HG03108 (cell line): ENCODE measurements at regions not wholly inside any gene's neighbourhood (a gene's known extent, or its start where the extent isn't known, plus 50 kb on each side); places are given as distances from the start of the nearest gene placed in this dataset.
"Not testable (repeated sequence)": the region's sequence is repeated elsewhere in the genome, so short reads cannot be mapped to it uniquely, and the experiment has no call there.

Source experiments
- ATAC-seq: cut with Tn5 transposase; IDR thresholded peaks from one replicate; pipeline ENCODE4 v1.9.1; 2021; ENCODE audit warnings: moderate library complexity; ENCODE audit not compliant: unreplicated experiment

DNA sequence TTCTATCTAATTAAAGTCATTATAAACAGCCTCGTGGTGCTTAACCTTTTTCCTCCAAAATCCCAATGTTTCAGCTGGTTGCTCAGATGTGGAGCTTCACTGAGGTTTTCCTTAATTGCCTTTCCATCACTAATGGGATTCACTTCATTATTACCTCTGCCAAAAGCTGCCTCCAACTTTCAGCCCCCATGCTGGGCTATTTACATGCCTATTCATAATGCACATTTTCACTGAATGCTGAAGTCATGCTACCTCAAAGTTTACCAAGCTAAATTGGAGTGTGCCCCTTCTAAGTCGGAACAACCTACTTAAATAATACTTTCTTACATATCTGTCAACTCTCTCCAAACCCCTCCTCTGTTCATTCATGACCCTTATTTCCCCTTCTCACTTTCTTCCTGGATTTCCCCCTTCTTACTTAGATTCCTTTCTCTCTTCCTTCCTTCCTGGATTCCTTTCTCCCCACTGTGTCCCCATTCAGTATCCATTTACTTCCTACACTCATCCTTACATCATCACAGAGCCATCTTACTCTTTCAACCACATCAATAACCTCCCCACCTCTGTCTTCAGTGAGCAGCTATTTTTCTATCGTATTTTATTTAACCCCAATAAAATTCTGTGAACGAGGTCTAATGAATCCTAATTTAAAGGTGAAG, 887.3 kb upstream of the TENM4 start:
- no peak for ATAC-seq

DNA sequence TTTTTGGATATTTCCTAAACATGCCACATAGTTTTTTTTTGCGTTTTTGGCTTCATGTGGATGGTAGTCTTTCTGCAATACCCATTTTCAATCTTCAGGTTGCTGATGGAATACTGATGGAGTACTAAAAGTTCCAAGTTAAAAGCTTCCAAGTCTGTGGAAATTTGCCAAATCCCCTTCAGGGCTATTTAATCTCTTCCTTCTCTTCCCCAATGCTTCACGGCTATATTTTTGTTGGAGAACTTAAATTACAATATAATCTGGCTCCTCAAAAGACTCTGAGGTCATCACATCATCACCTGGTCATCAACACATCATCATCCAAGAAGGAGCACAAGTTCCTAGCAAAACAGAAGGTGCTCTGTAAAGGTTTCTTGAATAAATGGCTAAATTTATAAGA, 881.0 kb upstream of the TENM4 start:
- ATAC-seq, result no peak

DNA sequence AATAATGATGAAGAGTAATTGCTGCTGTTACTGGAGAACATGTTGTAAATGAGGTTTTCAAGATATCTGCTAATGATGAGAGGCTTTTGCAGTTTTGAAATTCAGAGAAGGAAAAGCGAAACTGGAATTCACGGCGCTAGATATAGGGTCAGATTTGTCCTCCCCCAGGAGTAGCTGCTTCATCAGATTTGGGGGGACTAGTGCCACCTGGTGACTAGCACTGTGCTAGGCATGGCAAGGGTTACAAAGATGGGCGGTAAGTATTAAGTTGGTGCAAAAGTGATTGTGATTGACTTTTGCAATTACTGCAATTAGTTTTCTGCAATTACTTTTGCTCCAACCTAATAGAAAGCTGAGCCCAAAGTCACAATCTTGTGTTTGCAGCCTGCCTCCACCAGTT, 879.9 kb upstream of the TENM4 start:
- ATAC-seq, result no peak

DNA sequence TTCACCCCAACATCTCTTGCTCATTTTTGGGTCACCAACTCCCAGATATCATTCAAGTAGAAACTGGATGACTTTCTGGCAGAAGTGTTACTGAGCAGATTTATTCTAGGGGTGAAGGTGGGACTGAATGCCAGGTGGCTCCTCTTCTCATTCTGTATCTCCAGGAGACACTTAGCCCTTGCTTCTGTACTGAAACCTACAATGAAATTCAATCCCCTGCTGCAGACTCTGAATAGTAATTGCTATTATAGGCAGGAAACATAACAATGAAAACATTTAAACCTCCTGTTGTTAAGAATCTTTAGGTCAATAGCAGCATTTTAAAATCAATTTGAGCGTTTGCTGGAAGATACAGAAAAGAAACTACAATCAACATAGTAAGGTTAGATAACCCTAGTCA, 879.4 kb upstream of the TENM4 start:
- ATAC-seq, result no peak

DNA sequence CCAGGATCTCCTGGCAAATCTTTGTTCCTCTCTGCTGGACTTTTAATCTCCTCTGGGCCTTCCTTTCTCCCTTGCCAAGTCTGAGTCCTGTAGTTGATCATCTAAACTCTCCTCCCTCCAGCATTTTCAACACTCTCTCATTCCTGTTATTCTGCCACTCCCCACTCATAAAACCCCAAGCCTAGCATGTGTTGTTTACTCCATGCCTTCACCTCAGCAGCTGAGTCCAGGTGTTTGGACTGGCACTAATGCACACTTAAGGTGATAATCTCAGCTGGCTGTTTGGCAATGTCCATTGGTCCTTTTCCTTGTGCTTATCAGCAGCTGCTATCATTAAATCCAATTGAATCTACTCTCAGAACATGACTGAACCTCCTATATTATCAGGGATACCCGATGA, 876.8 kb upstream of the TENM4 start:
- ATAC-seq, result no peak

DNA sequence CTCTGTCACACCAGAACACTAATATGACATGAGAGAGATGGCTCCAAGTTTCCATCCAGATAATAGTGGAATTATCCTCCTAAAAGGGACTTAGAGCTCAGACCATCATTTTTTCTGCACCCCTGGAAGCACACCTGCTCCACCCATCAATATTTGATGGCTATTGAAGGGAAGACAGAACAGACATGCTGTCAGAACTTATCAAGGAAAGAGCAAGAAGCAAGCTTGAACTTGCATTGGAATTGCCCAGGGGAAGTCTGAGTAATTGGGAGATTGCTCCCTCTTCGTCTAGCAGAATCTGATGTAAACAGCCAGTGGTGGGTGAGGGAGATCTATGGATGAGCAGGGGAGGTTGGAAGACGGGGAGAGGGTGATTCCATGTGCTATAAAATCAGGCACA, 874.4 kb upstream of the TENM4 start:
- ATAC-seq, result no peak

DNA sequence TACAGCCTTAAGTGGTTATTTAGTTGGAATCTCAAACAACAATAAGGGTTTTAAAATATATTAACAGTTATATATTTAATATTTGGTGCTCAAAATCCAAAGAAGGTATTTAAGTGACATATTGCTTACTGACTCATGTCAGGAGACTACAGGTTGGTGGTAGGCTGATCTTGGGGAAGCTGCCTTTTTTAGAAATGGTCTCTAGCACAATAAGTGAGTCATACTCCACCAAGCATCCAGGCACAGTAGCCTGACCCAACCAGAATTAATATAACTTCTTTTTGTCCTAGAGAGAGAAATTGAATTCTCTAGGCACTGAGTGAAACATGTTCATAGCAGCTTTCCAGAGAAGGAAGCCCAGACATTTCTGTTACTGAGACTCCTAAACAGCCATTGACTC, 868.5 kb upstream of the TENM4 start:
- no peak for ATAC-seq

DNA sequence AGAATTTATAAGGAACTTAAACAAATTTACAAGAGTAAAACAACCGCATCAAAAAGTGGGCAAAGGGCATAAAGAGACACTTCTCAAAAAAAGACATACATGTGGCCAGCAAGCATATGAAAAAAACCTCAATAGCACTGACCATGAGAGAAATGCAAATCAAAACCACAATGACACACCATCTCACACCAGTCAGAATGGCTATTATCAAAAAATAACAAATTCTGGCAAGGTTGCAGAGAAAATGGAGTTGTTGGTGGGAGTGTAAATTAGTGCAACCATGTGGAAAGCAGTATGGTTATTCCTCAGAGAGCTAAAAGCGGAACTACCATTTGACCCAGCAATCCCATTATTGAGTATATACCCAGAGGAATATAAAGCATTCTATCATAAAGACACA, 866.8 kb upstream of the TENM4 start:
- ATAC-seq, result no peak

DNA sequence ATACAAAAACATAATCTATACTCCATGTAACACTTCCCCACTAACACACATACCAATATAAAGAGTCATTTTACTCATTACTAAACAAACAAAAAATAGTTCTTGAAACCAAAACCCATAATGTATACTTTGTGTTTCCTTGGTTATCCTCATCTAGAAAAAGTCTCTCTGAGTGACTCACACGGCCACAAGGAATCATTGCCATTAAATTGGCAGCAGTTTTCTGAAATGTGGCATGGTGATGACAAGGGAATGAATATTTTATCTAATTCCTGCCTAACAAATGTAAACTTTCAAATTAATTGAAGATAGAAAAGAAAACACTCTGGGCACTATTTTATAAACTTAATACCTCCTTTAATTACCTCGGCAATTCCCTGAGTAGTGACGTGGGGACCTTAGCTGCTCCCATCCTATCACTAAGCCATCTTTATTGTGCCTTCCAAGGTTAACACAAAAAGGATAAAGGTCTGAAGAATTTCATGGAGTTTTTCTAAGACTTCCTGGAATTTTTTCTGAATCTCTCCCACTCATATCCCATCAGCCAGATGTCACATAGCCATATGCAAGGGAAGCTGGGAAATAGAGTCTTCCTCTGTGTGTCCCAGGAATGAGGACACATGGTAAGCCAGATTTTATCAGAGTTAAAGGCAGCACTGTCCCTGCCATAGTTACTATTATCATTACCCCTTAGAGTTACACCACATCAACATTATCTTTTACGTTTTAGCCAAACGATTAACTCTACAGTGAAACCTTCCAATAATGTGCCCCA, 857.2 kb upstream of the TENM4 start:
- ATAC-seq, result no peak

DNA sequence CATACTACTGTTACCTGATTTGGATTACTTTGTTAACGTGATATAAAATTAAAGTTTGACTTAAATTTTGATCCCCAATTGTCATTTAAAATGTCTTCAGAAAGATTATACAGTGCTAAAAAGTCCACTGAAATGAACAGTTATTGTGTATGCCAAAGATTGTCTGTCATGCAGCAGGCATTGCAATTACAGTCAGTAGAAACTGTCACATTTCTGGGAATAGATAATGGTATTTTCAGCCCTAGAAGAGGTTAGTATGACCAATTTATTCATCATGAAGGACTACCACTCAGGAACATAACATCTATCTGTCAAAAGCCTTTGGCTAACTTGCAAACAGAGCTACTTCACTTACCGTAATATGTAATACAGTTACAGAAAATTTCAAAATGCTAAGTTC, 852.5 kb upstream of the TENM4 start:
- ATAC-seq, result no peak

DNA sequence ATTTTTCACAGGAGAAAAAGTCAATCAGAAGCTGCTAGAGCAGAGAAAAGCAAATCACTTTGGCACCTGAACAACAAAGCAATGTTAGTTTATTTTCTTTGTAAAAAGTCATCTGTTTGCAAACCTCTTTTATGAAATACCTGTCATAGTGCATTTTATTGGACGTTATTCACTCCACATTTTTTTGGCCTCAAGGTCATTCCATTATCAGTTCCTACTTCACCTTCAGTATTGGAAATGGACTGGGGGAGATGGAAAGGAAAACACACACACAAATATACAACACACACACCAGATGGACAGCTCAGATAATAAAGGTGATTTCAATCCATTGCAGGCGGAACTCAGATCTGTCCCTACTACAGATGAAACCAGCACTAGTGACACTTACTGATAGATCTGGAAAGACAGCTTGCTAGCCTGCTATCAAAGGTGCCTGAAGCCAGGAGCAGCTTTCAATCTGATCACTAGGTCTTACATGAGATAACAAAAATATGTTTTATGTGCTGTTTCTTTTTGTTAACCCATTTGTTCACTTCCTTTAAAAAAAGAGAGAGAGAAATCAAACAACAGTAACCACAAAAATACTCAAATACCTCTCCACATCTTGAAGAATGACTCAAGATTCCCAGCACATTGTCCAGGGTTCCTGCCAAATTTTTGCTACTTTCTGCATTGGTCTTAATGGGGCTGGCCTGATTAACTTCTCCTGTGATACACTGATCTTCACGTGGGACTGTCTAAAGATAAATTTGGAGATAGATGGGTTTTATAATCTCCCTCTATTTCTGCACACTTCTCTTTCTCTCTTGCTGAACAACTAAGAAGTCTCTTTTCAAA, 844.3 kb upstream of the TENM4 start:
- no peak for ATAC-seq

DNA sequence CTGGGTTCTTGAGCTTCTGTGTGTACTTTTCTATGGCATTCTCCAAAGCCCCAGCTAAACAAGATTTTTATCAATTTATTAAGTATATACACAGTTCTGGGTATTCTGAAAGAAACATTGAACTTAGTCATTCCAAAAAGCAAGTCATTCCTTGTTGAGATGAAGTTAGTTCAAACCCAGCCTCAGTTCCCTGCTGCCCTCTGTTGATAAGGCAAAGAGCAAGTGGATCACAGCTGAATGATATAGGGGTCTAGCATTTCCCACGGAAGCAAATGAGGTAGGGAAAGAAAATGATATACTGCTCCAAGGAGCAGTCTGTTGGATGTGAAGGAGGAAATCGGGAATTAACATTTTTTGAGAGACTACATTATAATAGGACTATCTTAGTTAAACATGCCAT, 841.8 kb upstream of the TENM4 start:
- no peak for ATAC-seq

DNA sequence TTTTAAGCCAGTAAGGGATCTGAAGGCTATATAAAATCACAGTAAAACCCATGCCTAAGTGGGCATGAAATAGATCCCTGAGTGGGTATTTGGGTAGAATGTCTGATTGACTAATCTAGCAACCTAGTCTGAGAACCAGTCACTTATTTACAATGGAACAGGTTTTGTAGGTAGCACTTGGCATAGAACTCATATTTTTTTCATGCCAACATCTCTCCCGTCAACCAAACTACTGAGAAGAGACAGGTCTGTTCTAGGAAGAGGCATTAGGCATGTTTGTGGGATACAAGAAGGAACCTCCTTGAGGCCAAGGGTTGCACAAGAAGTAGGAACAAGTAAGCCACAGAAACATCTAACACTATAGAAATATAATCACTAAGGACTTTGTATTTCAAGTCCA, 840.4 kb upstream of the TENM4 start:
- ATAC-seq, result no peak

DNA sequence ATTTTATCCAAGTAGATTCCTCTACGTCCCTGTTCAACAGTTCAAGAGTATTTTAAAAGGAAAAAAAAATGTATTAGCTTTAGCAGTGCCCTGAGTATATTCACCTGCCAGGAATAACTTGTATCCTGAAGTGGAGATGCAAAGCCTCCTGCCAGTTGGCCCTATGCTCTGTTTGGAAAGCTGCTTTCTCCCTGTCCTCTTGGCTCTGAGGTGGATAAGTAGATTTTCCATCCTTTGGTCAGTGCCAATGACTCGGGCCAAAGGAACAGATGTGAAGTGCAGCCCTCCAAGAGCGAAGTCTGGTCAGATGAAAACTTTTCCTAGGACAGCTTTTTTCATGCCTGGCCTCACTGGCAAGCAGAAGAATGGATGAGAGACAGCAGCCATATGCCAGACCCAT, 839.9 kb upstream of the TENM4 start:
- no peak for ATAC-seq

DNA sequence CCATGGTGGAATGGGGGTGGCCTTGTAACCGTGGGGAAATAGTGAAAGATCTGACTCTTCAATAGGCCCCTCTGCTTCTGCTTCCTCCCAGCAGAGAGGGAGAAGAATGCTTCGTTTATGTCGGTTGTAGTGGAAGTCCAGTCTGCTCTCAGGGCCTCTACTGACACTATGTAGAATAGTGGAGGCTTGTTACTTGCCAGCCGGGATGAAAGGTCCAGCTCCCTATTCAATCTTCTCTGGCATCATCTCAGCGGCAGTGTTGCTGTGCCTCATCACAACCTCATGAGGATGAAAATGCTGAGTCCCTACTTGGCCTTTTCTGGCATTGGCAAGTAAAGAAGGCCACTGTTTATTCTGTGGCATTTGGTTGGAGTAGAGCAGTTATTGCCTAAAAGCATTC, 820.9 kb upstream of the TENM4 start:
- no peak for ATAC-seq

DNA sequence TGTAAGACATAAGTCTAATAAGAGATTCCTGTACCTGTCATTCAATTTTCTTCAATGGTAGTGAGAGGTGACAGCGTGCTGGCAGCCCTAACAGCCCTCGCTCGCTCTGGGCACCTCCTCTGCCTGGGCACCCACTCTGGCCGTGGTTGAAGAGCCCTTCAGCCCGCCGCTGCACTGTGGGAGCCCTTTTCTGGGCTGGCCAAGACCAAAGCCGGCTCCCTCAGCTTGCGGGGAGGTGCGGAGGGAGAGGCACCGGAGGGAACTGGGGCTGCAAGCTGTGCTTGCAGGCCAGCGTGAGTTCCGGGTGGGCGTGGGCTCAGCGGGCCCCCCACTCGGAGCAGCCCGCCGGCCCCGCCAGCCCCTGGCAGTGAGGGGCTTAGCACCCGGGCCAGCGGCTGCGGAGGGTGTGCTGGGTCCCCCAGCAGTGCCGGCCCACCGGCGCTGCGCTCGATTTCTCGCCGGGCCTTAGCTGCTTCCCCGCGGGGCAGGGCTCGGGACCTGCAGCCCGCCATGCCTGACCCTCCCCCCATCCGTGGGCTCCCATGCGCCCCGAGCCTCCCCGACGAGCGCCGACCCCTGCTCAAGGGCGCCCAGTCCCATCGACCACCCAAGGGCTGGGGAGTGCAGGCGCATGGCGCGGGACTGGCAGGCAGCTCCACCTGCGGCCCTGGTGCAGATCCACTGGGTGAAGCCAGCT, 816.6 kb upstream of the TENM4 start:
- not testable (repeated sequence) for ATAC-seq

DNA sequence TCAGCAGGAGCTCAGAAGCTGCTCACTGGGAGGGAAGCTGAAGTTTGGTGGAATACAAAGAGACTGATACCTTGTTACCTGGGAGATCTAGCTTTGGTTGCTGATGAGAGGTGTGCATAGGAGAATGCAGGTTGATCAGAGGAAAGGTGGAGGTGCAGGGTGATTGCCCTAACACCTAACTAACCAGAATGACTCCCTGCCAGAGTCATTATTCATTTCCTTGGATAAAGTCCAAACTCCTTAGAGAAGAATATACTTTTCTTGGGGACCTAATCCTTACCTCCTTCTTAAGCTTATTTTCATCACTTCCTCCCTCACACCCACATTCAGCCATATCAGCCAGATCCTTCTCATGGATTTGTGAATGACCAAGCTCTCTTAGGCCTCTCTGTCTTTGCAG, 814.2 kb upstream of the TENM4 start:
- ATAC-seq, result no peak

DNA sequence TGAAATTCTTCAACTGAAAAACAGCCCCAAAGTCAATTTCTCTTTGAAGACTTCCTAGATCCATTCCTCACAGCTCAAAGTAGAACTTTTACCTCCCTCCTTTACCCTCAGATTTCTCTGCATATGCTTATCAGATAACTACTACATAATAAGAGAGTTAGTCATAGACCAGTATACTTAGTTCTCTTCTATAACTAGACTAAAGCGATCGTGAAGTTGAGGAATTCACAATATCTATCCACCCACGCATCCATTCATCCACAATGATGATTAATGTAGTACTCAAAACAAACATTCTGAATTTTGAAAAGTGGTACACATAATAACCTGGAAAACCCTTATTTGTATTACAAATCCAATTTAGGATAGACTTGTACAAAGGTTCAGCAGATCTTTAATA, 800.9 kb upstream of the TENM4 start:
- no peak for ATAC-seq

DNA sequence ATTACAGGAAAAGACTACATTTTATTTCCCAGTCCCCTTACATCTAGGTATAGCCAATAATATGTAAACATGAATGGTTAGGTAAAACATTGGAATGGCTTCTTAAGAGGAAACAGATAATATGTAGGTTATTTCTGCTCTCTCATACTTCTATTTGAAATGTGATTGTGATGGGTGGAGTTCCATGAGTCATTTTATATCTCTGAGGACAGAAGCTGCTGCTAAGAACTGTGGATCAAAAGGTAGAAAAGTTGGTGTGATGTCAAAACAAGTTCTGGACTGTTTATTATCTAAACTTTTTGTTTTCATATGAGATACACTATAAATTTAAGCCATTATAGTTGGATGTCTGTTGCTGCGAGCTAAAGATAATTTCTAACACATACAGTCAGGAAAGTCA, 799.4 kb upstream of the TENM4 start:
- no peak for ATAC-seq

DNA sequence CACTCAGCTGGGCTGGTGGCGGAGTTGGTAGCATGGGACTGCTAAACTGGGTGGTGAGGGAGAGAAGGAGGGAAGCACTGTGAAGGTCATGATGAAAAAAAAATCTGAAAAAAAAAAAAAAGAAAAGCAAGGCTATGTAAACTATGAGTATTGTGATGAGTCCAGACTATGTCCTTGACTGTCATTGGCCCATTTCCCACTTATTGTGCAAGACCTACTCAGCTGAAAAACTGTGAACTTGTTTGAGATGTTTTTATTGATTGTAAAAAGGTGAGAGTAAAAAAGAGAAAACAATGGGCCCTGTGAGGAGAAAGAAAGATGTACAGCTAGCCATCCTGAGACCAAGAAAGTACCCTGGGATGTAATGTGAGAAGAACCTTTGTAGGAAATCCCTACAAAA, 798.4 kb upstream of the TENM4 start:
- no peak for ATAC-seq

DNA sequence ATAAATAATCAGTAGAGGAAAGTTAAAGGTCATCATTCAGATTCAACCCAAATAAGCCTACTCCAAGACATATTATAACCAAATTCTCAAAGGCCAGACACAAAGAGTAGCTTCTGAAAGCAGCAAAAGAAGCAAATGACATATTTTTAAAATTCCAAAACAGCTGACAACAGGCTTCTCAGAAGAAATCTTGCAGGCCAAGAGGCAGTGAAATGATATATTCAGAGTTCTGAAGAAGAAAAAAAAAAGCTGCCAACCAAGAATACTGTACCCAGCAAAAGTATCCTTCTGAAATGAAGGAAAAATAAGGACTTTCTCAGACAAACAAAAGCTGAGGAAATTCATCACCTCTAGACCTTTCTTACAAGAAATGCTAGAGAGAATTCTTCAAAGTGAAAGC, 787.1 kb upstream of the TENM4 start:
- ATAC-seq, result no peak
